ENCODE measurements at regions not wholly inside any gene's neighbourhood (a gene's known extent, or its start where the extent isn't known, plus 50 kb on each side); places are given as distances from the start of the nearest gene placed in this dataset.
"Not testable (repeated sequence)": the region's sequence is repeated elsewhere in the genome, so short reads cannot be mapped to it uniquely, and the experiment has no call there.

DNA sequence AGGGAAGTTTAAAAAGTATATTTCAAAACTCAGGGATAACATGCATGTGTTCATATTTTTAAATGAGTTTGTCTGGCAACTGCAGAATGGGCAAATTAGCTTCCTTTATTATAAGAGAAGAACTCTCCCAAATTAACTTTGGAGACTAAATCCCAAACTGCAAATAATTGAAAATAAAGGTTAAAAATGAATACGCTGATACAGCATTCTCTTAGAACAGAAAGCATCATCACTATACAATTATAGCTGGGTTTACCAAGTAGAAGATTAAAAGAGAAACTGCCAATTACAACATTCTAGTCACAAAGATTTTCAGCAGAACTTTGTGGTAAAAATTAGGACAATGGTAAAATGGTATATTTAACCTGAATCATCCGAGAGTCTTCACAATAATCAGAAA lies 73.3 kb downstream of the OLFM4 start:
- no peaks in the 10 kb centered on the region for H3K4me1 ChIP-seq (ENCODE audit: insufficient read depth, low read length)
- H3K9ac ChIP-seq (ENCODE audit: low read depth, low read length), result no peak overlapping the region
- H3K36me3 ChIP-seq (ENCODE audit: insufficient read depth, low read length), result no peaks in the 10 kb centered on the region
- H3K9me3 ChIP-seq (ENCODE audit: control insufficient read depth, insufficient read depth, low read length), result no peaks in the 10 kb centered on the region

DNA sequence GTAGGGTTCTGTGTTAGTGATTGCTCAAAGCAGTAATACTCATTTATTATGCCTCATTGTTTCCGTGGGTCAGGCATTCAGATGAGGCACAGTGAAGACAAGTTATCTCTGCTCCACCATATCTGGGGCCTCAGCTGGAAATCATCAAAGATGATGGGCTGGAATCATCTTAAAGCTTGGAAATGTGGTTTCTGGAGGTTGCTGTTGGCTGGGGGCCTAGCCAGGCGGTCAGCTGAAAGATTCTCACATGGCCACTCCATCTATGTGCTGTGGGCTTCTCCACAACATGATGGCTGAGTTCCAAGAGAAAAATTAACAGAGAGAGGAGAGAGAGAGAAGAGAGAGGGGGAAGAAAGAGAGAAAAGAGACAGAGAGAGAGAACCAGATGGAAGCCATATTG lies 75.5 kb downstream of the OLFM4 start:
- H3K4me1 ChIP-seq (ENCODE audit: insufficient read depth, low read length), result no peaks in the 10 kb centered on the region
- no peak overlapping the region for H3K9ac ChIP-seq (ENCODE audit: low read depth, low read length)
- H3K36me3 ChIP-seq (ENCODE audit: insufficient read depth, low read length), result no peaks in the 10 kb centered on the region
- no peaks in the 10 kb centered on the region for H3K9me3 ChIP-seq (ENCODE audit: control insufficient read depth, insufficient read depth, low read length)

DNA sequence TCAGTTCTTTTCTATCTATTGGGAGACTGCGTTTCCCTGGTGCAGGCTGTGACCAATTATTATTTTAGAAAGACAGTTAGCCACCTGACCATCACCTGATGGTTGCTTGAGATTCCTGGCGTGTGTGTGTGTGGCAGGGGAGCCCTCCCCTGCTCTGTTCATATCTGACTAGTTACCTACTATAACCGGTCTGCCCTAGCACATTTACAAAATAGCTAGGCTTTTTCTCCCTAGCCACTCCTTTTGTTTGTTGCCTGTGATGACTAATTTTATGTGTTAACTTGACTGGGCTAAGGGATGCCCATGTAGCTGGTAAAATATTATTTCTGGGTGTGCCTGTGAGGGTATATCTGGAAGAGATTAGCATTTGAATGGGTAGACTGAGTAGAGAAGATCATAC lies 76.9 kb downstream of the OLFM4 start:
- no peaks in the 10 kb centered on the region for H3K4me1 ChIP-seq (ENCODE audit: insufficient read depth, low read length)
- no peaks in the 10 kb centered on the region for H3K36me3 ChIP-seq (ENCODE audit: insufficient read depth, low read length)
- H3K9ac ChIP-seq (ENCODE audit: low read depth, low read length), result no peak overlapping the region
- no peaks in the 10 kb centered on the region for H3K9me3 ChIP-seq (ENCODE audit: control insufficient read depth, insufficient read depth, low read length)

DNA sequence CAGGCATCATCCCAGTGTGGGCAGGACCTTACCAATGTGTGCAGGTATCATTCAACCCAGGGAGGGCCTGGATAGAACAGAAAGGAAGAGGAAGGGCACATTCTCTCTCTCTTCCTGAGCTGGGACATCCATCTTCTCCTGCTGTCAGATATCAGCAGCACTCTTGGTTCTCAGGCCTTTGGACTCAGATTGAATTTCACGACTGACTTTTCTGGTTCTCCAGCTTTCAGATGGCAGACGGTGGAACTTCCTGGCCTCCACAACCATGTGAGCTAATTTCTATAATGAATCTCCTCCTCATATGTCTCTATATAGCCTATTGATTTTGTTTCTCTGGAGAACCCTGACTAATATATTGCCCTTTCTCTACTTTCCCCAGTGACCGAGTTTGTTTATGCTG lies 77.3 kb downstream of the OLFM4 start:
- Histone ChIP-seq H3K36me3 (ENCODE audit: insufficient read depth, low read length) (no peaks in the 10 kb centered on the region), H3K9me3 (ENCODE audit: control insufficient read depth, insufficient read depth, low read length) (no peaks in the 10 kb centered on the region), H3K9ac (ENCODE audit: low read depth, low read length) (no peak overlapping the region), H3K4me1 (ENCODE audit: insufficient read depth, low read length) (no peaks in the 10 kb centered on the region)

DNA sequence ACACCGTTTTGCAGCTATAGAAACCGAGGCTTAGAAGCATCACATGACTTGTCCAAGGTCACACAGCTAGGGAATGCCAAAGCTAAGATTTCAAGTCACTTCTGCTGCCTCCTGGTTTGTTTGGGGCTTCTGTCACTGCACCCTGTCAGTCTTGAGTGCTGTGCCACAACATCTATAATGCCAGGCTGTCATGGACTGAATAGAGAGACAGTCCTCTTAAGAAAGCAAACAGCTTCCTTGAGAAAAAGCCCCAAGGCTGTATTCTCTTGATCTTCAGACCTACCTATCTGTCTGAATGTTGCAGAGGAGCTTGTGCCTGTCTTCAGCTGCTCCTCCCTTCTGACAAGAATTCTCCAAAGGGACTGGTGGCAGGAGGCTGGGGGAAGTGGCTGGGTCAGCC lies 81.6 kb downstream of the OLFM4 start:
- H3K9me3 ChIP-seq (ENCODE audit: control insufficient read depth, insufficient read depth, low read length), result no peaks in the 10 kb centered on the region
- H3K9ac ChIP-seq (ENCODE audit: low read depth, low read length), result no peak overlapping the region
- no peaks in the 10 kb centered on the region for H3K36me3 ChIP-seq (ENCODE audit: insufficient read depth, low read length)
- no peaks in the 10 kb centered on the region for H3K4me1 ChIP-seq (ENCODE audit: insufficient read depth, low read length)

DNA sequence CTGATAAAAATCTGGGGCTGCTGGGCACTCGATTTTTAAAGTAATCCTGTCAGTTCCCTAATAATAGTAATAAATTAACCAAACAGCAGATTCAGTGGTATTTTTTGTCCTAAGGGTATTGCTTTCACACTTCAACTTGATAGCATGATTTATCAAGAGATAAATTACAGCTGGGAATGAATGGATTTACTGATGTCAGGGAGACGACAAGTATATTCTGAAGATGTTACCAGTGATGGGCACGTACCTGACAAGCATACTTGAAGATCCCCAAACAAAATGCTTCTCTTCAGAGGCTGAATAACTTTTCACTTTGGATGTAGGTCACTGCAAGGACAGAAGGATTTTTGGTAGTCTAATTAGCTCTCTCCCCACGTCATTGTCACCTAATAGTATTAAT lies 82.0 kb downstream of the OLFM4 start:
- no peaks in the 10 kb centered on the region for H3K9me3 ChIP-seq (ENCODE audit: control insufficient read depth, insufficient read depth, low read length)

DNA sequence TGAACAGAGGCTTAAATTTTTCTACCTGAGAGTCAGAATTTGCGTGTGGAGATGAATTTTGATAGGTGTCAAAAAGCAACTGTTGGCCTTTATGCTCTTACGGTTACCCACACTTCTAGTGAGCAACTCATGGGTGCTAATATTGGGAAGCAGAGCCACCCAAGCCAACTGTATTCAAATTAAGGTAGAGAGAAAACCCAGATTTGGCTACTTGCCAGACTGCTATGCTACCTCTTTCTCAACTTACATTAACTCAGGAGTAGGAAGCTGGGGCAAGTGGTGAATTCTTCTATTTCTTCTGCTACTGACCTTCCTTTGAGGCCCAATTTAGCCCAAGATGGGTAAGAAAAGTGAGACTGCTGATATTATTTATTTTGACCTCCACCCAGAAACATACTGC lies 83.9 kb downstream of the OLFM4 start:
- Histone ChIP-seq H3K4me1 (ENCODE audit: insufficient read depth, low read length) (no peaks in the 10 kb centered on the region), H3K36me3 (ENCODE audit: insufficient read depth, low read length) (no peaks in the 10 kb centered on the region), H3K9me3 (ENCODE audit: control insufficient read depth, insufficient read depth, low read length) (no peaks in the 10 kb centered on the region), H3K9ac (ENCODE audit: low read depth, low read length) (no peak overlapping the region)

More for the DNA sequence above, 82.0 kb downstream of the OLFM4 start:
- H3K36me3 ChIP-seq (ENCODE audit: insufficient read depth, low read length), result no peaks in the 10 kb centered on the region
- no peak overlapping the region for H3K9ac ChIP-seq (ENCODE audit: low read depth, low read length)
- no peaks in the 10 kb centered on the region for H3K4me1 ChIP-seq (ENCODE audit: insufficient read depth, low read length)

DNA sequence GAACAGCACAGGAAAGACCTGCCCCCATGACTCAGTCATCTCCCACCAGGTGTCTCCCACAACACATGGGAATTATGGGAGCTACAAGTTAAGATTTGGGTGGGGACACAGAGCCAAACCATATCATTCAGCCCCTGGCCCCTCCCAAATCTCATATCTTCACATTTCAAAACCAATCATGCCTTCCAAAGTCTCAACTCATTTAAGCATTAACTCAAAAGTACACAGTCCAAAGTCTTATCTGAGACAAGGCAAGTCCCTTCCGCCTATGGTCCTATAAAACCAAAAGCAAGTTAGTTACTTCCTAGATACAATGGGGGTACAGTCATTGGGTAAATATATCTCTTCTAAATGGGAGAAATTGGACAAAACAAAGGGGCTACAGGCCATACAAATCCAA lies 88.4 kb downstream of the OLFM4 start:
- peaks cover 11% of the 10 kb centered on the region for H3K4me1 ChIP-seq (ENCODE audit: insufficient read depth, low read length)
- not testable (repeated sequence) for H3K9ac ChIP-seq (ENCODE audit: low read depth, low read length); H3K9me3 ChIP-seq (ENCODE audit: control insufficient read depth, insufficient read depth, low read length); H3K36me3 ChIP-seq (ENCODE audit: insufficient read depth, low read length)

DNA sequence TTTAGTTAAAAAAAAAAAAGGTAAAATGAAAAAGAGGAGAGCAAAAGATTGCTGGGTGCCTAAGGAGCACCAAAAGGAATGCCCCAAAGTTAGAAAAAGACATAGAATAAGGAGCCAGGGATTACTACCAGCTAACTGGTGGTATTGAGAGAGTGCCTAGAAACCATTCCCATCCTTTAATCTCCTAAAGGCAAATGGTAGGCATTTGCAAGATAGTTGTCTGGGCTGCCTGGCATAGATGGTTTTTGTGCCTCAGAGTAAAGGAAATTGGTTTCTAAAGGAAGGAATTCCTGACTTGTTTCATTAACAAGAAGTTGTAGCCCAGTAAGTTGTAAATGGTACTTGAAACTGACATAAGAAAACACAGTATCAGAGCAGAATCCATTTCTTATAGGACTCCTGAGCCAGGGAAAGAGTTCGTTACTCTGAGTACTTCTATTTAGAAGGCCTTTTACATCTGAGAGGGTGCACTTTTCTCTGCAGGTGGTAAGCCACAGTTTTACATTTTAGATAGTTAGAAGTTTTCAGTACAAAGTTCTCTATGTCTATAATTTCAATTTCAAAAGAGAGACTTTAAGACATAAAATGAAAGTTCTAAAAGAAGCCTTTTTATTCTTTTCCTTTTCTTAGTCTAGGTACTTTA lies 92.6 kb downstream of the OLFM4 start:
- H3K9me3 ChIP-seq (ENCODE audit: control insufficient read depth, insufficient read depth, low read length), result no peaks in the 10 kb centered on the region
- H3K9ac ChIP-seq (ENCODE audit: low read depth, low read length), result no peak overlapping the region
- H3K36me3 ChIP-seq (ENCODE audit: insufficient read depth, low read length), result no peaks in the 10 kb centered on the region
- H3K4me1 ChIP-seq (ENCODE audit: insufficient read depth, low read length), result peaks cover 13% of the 10 kb centered on the region

DNA sequence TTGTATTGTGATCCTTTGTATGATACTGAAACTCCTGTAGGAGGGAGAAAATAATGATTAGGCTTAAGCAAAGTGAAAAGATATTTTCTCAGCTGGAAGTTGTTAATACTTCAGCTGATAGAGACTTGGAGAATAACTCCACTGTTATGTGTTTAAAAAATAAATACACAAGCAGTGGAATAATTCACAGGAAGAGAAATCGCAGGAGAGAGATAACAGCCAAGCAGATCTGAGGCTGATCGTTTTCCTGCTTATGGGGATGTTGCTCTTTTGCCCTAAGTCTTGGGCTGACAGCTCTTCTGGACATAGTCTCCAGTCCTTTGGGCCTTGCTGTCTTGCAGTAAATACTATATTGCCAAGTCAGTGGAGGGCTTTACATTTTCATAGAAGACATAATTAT lies 93.3 kb downstream of the OLFM4 start:
- peaks cover 13% of the 10 kb centered on the region for H3K4me1 ChIP-seq (ENCODE audit: insufficient read depth, low read length)
- no peak overlapping the region for H3K9ac ChIP-seq (ENCODE audit: low read depth, low read length)
- no peaks in the 10 kb centered on the region for H3K9me3 ChIP-seq (ENCODE audit: control insufficient read depth, insufficient read depth, low read length)
- H3K36me3 ChIP-seq (ENCODE audit: insufficient read depth, low read length), result no peaks in the 10 kb centered on the region

DNA sequence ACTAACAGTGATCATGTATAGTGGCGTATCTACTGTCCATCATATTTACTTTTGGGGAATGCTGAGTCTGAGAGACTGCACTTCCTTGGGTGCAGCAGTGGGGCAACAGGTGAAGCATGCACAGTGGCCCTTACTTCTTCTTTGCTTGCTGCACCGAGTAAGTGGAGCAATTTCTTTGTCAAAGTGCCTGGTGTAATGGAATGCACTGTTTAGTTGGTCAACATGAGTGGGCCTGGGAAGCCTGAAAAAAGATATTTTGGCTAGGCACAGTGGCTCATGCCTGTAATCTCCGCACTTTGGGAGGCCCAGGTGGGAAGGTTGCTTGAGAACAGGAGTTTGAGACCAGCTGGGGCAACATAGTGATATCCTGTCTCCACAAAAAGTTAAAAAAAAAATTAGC lies 94.9 kb downstream of the OLFM4 start:
- Histone ChIP-seq H3K36me3 (ENCODE audit: insufficient read depth, low read length) (no peaks in the 10 kb centered on the region), H3K4me1 (ENCODE audit: insufficient read depth, low read length) (peaks cover 13% of the 10 kb centered on the region), H3K9me3 (ENCODE audit: control insufficient read depth, insufficient read depth, low read length) (no peaks in the 10 kb centered on the region), H3K9ac (ENCODE audit: low read depth, low read length) (no peak overlapping the region)

DNA sequence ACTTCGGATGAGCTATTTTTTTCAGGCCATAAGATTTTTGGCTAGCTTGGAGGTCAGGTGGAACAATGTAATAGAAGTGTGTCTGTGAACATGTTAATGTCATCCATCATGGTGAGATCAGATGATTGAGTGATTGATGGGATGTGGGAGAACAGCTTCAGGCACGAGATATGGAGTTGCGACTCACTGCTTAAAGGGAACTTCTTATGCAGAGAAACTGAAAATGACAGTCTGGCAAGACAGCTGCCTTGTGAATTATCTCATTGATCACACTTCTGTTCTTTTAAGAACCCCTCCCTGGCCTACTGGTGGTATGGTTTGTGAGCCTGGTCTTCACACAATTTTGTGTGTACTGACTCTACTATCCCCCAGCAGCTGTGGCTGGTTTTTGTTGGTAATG lies 96.0 kb downstream of the OLFM4 start:
- Histone ChIP-seq H3K36me3 (ENCODE audit: insufficient read depth, low read length) (no peaks in the 10 kb centered on the region), H3K4me1 (ENCODE audit: insufficient read depth, low read length) (peaks cover 13% of the 10 kb centered on the region), H3K9ac (ENCODE audit: low read depth, low read length) (no peak overlapping the region), H3K9me3 (ENCODE audit: control insufficient read depth, insufficient read depth, low read length) (no peaks in the 10 kb centered on the region)

DNA sequence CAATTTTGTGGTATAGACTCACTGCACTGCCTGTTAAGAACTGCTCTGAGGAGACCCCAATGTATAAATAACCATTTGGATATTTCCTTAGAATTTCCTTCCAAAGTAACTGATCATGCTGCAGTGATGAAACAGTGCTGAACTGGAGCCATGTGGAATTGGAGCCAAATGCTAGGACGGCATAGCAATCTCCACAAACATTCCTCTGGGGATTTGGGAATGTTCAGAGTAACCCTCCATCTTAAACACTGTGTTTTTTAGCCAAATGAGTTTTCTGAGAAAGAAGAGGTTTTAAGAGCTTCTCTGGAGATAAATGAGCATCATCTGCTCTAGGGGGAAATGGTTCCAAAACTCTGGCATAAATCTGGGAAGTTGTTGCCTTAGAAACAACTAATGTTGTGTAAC lies 98.2 kb downstream of the OLFM4 start:
- H3K9me3 ChIP-seq (ENCODE audit: control insufficient read depth, insufficient read depth, low read length), result no peaks in the 10 kb centered on the region
- no peaks in the 10 kb centered on the region for H3K36me3 ChIP-seq (ENCODE audit: insufficient read depth, low read length)
- peaks cover 4% of the 10 kb centered on the region for H3K4me1 ChIP-seq (ENCODE audit: insufficient read depth, low read length)
- H3K9ac ChIP-seq (ENCODE audit: low read depth, low read length), result no peak overlapping the region

DNA sequence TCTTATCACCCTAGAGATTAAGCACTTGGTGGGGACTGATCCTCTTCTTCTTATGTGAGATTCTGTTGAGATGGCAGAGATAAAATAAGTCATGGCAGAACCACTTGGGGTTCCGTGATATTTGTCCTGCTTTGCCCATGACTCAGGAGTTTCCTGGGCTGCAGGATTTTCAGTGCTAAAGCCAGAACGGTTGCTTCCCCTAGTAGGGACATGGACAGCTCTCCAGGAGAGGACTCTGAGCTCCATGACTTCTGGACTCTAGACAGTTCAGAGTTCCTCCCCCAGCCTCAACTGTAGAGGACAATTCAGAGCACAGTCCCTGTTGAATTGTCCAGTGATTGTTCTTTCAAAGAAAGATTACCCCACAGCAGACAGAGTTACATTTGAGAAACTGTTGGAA lies 98.8 kb downstream of the OLFM4 start:
- no peaks in the 10 kb centered on the region for H3K36me3 ChIP-seq (ENCODE audit: insufficient read depth, low read length)
- no peaks in the 10 kb centered on the region for H3K4me1 ChIP-seq (ENCODE audit: insufficient read depth, low read length)
- H3K9me3 ChIP-seq (ENCODE audit: control insufficient read depth, insufficient read depth, low read length), result no peaks in the 10 kb centered on the region
- H3K9ac ChIP-seq (ENCODE audit: low read depth, low read length), result no peak overlapping the region

DNA sequence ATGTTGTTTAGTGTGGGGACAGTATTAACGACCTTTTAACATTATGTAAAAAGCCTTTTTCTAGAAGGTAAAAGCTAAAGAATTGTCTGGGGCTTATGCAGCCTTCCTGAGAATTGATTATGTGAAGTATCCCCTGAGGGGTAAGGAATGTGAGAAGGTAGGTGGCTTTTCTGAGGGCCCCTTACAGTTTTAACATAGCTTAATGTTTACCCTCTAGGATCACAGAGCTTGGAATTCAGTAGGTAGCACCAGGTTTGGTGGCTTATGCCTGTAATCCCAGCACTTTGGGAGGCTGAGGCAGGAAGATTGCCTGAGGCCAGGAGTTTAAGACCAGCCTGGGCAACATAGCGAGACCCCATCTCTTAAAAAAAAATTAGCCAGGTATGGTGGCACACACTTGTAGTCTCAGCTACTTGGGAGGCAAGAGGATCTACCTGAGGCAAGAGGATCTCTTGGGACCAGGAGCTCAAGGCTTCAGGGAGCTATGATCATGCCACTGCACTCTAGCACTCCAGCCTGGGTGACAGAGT lies 101.3 kb downstream of the OLFM4 start:
- Histone ChIP-seq H3K4me1 (ENCODE audit: insufficient read depth, low read length) (no peaks in the 10 kb centered on the region), H3K9ac (ENCODE audit: low read depth, low read length) (no peak overlapping the region), H3K36me3 (ENCODE audit: insufficient read depth, low read length) (no peaks in the 10 kb centered on the region), H3K9me3 (ENCODE audit: control insufficient read depth, insufficient read depth, low read length) (no peaks in the 10 kb centered on the region)

DNA sequence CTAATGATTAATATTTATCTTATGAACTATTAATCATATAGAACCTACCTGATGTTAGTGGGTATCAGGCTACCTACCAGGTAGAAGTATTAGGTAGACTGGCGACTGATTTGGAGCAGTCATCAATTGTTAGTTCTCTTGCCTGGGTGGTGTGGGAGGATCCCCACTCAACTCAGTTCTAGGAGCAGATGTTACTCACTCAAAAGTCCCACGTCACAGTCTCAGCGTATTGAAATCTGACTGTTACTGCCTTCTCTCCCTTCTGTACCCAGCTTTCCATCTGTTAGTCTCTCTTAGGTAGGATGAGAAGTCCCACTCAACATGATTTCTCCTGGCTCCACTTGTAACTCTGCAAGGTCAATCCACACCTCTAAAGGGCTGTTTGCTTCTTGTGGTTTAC lies 102.7 kb downstream of the OLFM4 start:
- H3K4me1 ChIP-seq (ENCODE audit: insufficient read depth, low read length), result no peaks in the 10 kb centered on the region
- H3K9me3 ChIP-seq (ENCODE audit: control insufficient read depth, insufficient read depth, low read length), result no peaks in the 10 kb centered on the region

More for the DNA sequence above, 102.7 kb downstream of the OLFM4 start:
- no peak overlapping the region for H3K9ac ChIP-seq (ENCODE audit: low read depth, low read length)
- no peaks in the 10 kb centered on the region for H3K36me3 ChIP-seq (ENCODE audit: insufficient read depth, low read length)
